HG02759 (cell line): ENCODE measurements at regions not wholly inside any gene's neighbourhood (a gene's known extent, or its start where the extent isn't known, plus 50 kb on each side); places are given as distances from the start of the nearest gene placed in this dataset.
"Not testable (repeated sequence)": the region's sequence is repeated elsewhere in the genome, so short reads cannot be mapped to it uniquely, and the experiment has no call there.

Experiments
- ATAC-seq: cut with Tn5 transposase; IDR thresholded peaks from one replicate; pipeline ENCODE4 v1.9.1; 2021; ENCODE audit warnings: mild to moderate bottlenecking, moderate library complexity; ENCODE audit not compliant: unreplicated experiment

DNA sequence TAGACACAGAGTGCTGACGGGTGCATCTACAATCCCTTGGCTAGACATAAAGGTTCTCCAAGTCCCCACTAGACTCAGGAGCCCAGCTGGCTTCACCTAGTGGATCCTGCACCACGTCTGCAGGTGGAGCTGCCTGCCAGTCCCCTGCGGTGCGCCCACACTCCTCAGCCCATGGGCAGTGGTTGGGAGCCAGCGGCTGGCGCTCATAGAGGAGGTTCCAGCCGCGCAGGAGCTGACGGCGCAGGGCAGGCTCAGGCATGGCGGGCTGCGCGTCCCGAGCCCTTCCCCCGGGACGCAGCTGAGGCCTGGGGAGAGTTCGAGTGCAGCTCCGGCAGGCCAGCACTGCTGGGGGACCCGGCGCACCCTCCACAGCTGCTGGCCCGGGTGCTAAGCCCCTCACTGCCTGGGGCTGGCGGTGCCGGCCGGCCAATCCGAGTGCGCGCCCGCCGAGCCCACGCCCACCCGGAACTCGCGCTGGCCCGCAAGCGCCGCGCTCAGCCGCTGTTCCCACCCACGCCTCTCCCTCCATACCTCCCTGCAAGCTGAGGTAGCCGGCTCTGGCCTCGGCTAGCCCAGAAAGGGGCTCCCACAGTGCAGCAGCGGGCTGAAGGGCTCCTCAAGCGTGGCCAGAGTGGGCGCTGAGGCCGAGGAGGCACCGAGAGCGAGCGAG, 1364.5 kb upstream of the WWC1 start:
- not testable (repeated sequence) for ATAC-seq

DNA sequence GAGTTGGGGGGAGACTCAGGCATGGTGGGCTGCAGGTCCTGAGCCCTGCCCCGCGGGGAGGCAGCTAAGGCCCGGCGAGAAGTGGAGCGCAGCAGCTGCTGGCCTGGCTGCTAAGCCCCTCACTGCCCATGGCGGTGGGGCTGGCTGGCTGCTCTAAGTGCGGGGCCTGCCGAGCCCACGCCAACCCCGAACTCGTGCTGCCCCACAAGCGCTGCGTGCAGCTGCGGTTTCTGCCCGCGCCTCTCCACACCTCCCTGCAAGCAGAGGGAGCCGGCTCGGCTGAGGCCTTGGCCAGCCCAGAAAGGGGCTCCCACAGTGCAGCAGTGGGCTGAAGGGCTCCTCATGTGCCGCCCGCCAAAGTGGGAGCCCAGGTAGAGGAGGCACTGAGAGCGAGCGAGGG, 1355.1 kb upstream of the WWC1 start:
- ATAC-seq, result no peak

DNA sequence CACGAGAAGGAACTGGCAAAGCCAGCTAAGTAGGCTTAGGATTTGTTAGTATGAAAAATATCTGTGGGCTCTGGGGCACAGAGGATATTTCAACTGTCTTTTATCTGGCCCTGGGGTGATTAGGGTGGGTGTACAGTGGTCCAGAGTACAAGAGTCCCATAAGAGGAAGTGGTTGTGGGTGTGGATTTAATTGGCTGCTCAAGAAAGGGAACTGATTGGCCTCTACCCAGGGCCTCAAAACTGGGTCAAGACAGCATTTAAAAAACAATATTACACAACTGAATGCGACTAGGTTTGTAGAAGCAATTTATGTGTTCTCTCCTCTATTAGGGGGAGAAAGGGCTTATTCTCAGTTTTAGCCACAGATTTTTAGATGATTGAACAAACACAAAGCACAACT, 1353.4 kb upstream of the WWC1 start:
- no peak for ATAC-seq

DNA sequence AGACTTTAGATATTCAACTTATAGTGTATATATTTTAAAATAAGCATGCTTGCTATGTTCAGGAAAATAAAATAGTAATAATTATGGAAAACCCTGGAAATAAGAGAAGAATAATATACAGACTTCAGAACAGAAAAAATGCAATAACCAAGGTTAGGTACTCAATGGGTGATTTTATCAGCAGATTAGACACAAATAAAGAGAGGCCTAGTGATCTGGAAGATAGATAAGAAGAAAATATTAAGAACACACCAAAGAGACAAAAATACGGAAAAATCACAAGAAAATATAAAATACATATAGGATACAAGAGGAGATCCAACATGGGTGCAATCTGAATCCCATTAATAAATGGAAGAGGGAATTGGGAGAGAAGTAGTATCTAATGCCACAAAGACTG, 1348.5 kb upstream of the WWC1 start:
- no peak for ATAC-seq

DNA sequence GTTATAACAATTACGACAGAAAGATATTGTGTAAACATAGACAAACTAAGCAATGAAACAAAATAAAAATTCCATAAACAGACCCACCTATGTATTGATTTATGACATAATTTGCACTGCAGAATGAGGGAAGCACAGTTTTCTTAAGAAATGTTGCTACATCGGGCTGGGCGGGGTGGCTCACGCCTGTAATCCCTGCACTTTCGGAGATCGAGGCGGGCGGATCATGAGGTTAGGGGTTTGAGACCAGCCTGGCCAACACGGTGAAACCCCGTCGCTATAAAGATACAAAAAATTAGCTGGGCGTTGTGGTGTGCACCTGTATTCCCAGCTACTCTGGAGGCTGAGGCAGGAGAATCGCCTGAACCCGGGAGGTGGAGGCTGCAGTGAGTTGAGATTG, 1344.4 kb upstream of the WWC1 start:
- ATAC-seq, result no peak

DNA sequence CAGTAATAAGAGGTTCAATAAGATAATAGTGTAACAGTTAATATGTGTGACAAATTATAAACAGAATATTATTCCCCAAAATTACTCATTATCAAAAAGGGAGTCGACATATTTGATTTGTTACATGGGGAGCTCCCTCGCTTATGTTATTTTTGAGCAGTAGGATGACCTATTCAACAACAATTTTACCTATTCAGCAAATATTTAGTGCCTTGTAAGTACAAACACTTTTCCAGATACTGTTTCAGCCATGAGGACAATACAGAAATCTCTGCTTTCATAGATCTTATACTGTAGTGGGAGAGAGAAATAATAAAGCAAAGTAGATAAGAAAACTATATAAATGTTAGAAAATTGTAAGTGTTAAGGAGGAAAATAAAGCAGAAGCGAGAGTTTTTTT, 1342.8 kb upstream of the WWC1 start:
- ATAC-seq, result no peak

DNA sequence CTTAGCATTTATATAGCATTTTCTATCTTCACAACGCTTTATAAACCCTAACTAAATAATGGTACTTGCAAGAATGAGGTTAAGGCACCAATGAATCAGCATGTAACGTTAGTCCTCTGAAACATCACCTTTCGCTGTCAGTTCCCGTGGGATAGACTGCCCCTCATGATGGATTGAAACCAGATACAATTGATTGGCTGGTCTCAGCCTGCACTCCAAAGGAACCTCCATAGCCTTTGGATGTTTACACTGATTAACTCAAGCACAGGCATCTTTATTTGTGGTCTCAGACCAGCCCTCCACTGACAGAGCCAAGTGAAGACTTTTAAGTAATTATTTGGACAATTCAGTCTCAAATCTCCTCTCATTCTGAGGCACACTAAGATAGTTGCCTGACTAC, 1339.4 kb upstream of the WWC1 start:
- ATAC-seq, result no peak

DNA sequence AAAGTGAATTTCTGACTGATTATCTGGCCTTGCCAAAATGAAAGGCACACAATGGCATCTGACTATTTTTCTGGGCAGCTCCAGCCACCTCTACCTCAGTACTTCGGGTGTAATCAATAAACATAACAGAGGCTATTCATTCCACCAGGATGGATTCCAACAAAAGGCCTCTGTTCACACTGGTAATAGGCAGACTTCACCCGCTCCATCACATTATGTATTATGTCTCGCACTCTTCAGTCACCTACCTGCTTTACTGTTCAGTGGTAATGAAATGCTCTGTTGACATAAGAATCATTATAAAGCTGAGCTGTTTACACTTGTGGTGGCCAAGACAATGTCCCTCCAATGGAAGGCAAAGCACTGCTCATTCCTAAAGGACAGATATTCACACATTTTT, 1333.7 kb upstream of the WWC1 start:
- no peak for ATAC-seq

DNA sequence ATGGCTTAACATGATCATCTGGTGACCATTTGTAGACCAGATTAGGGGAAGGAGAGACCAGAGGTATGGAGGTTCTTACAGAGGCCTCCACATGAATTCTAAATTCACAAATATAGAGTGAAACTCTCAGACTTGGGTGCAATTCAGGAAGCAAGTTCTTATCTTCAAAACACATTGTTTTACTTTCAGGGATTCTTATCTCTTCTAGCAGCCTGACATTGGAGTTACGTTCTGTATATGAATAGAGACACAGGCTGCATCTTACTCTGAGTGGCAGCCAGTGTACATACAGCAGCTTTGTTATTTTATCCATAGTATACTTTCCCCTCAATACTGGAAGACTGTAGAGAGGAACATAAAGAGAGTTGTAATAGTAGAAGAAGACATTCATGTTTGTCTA, 1331.7 kb upstream of the WWC1 start:
- no peak for ATAC-seq

DNA sequence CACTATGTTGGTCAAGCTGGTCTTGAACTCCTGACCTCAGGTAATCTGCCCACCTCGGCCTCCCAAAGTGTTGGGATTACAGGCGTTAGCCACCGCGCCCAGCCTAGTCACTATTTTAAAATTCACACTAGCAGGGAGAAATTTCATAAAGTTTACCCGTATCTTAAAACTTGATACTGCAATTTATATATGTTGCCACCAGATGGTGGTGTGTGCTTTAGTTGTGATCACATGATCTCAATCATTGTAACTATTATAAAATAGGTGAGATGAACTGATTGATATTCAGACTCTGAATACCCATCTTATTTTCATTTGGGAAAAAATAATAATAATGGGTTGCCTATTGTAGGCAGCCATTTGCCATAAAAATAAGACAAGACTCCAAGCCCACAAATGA, 1330.4 kb upstream of the WWC1 start:
- no peak for ATAC-seq

DNA sequence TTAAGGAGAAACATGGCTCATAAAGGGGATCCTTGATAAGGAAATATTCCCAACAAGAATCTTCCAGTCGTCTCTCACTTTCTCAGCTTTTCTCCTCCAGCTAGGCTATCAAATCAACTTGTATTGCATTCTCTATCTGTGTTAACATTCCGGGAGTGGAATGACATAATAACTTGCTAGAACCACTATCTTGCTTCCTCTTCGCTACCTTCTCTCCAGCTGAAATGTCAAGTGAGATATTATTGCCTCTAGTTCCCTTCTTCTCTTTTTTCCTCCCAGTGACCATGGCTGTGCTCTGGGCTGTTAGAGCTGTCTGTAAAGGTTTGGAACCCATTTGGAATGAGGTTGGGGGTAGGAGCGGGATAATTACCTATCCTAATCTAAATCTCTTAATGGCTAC, 1329.5 kb upstream of the WWC1 start:
- ATAC-seq, result no peak

DNA sequence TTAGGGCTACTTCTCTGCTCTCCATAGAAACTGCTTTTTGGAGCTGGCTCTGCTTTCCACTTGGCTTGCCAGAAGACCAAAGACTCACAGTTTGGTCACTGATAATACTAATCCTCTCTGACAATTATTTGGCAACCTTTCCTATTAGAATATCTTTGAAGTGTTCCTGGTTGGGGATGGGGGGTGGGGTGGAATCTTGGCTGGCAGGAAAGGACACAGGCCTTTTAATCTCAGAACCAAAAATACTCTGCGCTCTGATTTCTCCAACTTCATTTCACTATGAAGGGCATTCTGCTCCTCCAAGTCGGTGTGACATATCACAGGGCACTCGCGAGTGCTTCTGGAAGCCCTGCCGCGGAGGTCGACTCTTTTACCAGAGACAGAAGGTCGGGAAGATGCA, 1329.0 kb upstream of the WWC1 start:
- no peak for ATAC-seq

DNA sequence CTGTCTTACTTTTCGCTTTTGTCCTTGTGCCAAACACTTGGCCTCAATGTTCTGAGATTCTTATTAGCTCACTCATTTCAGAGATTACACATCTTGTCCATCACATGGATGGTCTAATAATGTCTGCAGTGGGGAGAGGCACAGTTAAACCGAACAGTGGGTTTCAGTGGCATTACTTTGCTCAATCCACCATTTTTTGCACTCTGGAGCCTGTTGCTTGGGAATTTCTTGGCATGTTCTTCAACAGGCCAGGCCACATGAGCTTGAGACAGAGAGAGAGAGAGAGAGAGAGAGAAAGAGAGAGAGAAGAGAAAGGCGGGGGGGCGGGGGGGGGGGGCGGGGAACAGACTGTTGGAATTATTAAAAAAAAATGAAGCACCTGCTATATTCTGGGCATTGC, 1327.8 kb upstream of the WWC1 start:
- ATAC-seq, result no peak

DNA sequence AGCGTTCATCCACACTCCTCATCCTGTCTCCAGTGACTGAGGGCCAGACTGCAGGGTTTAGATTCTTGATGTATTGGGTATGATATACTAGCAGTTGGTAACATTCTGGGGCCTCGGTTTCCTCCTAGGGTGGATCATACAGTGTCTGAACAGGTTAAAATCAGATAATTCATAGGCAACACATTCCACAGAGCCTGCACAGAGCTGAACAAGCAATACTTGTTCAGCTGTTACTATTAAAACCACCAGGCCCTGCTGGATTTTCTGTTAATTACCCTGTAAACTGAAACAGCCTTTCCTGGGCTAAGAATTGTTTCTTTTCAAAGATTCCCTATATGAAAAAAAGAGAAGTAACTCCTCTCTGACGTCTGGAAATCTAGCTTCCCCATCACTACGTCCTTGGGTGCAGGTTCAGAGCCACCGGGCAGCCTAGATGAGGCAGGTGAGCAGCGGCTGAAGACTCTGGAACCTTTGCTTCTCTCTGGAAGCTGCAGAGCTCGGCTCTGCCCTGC, 1313.5 kb upstream of the WWC1 start:
- no peak for ATAC-seq

DNA sequence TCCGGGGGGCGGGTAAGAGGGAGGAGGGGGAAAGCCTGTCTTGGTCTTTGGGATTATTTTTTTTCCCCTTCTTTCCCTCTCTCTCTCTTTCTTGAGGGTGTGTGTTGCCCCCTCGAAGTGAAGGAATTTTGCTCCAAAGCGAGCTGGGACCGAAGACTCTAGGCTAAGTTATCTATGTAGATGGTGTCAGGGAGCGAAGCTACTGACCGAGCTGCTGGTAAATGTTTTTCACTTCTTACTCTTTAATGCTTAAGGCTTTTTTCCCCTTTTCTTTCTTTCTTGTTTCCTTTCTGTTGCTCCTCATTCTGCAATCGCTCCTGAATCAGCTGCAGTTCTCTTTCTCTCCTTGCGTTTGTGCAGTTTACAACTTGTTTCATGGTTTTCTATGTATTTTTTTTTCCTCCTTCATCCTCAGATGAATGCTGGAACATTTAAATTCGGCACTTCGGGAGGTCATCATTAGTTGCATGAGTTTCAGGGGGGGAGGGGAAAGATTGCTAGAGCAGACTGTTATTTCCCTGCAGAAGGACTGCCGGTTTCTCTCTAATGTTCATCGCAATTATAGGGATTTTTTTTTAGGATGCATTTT, 1312.0 kb upstream of the WWC1 start:
- ATAC-seq, result no peak

DNA sequence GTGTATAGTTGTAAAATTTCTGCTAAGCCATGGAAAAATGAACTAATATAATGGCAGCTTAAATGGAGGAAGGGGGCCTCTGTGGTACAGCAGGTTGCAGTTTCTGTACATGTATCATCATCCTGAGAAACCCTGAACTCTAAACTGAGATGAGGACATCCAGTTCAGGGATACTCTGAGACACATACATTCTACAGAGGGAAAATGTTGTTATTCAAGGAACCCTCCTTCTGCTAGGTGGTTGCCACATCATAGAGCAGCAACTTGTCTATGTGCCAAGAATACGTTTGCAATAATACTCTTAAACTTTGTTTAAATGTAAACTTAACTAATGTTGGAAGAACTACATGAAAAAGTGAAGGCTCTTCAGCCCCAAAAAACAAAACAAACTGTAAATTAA, 1310.8 kb upstream of the WWC1 start:
- ATAC-seq, result no peak

DNA sequence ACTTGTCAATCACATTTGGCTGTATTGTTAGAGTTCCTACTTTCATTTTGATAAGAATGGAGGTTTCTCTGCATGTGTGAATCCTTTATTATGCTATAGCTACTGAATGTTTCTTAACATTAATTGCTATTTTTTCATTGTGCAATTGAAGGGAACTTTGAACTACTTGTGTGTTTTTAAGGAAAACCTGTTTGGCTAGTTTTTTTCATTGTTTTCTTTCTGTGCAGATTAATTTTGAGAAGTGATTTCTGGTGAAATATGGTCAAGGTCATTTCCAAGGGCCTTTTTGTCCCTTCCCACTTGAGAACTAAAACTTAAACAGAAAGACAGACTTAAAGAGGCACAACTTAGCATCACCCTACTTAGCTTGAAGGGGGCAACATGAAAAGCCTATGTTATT, 1309.2 kb upstream of the WWC1 start:
- no peak for ATAC-seq

DNA sequence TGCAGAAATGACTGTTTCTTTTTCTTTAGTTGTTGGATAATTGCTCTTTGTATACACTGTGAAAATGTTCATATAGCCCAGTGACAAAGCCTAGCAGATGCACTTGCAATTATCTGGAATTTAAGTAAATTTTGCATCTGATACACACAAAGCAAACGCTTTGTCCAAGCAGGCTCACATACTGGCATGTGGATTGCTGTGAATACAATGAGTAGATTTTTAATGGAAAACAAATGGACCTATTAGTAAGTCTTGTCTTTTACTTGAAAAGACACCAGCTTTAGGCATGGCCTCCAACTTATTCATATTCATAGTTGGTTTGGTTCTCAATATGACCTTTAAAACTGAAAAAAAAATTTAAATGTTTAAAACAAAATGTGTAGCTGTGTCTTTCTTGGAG, 1299.8 kb upstream of the WWC1 start:
- ATAC-seq, result no peak

DNA sequence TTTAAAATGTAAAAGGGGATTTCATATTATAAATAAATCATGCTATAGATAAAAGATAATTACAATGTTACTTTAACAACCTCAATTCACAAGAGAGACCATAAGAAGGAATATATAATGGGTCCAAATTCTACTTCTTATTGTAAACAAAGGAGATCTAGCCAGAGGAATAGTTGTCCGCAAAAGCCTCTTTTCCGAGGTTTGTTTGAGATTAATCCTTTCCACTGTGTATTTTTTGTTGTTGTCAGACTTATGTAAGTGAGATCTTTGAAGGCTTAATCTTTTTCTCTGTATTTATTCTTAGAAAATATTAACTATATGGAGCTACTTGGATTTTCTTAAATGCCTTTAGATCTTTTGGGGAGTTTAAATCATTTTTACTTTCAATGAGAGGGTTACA, 1299.3 kb upstream of the WWC1 start:
- ATAC-seq, result no peak

DNA sequence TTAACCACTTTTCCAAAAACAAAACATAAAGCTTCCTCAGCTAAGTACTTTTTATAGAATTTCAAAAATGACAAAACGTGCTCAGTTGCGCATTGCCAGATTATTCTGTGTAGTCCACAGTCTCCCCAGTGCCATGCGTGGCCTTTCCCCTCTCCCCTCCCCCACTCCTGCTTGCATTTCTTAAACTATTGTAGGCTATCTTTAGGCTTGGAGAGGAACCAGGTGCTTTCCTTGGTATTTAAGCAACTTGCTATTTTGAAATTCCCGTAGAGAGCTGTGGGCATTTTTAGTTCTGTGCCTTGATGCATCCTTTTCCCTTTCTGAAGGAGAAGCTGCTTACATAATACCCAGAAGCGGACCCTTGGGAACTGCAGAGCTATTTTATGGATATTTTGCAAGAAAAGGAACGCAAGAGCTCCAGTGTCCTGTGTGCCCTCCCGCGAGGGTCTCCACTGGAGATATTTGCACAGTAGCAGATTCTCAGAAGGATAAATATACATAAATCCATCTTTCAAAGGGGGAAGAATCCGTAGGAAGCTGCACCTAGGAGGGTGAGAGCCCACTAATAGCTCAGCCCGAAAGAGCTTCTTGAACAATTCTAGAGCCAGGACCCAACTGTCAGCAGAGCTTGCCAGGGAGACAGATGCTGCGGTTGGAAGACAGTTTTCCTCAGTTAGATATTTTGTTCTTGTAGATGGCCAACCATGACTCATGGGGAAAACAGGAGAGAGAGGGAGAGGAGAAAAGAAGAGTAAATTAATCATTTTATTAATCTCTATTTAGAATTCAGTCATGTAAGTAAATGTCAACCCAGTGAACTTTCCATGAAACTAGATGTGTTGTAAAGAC, 1298.3 kb upstream of the WWC1 start:
- ATAC-seq, result no peak

DNA sequence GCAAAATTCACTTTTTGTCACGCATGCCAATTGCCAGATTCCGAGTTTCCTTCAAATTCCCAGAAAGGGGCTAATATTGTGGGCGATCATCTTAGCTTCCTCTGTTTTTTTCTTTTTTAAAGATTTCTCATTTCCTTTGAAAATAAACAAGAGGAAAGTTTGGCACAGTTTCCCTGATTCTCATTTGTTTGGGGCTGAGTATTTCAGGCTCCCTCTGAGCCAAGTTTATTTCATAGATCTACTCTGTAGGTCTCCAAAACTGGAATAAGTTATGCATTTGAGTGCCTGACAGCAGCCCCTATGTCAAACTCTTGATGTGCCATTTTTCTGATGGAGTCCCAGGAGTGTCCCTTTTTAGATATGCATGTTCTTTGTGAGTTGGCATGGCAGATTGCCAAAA, 1297.2 kb upstream of the WWC1 start:
- no peak for ATAC-seq

DNA sequence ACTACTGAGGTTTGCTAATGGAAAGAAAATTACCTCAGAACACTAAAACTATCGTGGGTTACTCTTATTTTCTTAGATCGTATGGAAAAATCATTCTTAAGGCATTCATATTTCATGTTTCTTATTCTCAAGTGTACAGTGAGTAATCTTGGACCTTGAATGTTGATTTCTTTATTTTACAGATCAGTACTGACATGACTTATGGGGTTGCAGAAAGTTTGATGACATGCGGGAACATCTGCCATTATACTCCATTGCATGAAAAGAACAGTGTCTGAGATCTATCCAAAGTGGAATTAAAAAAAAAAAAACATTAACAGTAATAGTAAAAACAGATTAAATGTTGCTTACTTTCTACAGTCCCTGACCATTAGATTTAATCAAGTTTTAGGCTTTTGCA, 1290.2 kb upstream of the WWC1 start:
- no peak for ATAC-seq
